Bronchial epithelial cell (primary cell): ENCODE measurements at regions not wholly inside any gene's neighbourhood (a gene's known extent, or its start where the extent isn't known, plus 50 kb on each side); places are given as distances from the start of the nearest gene placed in this dataset.

Source experiments
- DNase-seq: peaks from one replicate; pipeline ENCODE4 v3.0.0-alpha.2; 2010; ENCODE audit warnings: low read depth
- FAIRE-seq: peaks from 2 replicates; lab custom pipeline; 2011; peaks lifted over from hg19 to GRCh38; lab: Jason Lieb, UNC
- H3K27me3 ChIP-seq: 2 replicates; pipeline ENCODE4 v1.5.1; 2011; ENCODE audit warnings: low read length; ENCODE audit not compliant: control insufficient read depth, insufficient read depth
- H3K36me3 ChIP-seq: 2 replicates; pipeline ENCODE4 v1.5.1; 2011; ENCODE audit warnings: low read length; ENCODE audit not compliant: control insufficient read depth, insufficient read depth
- H3K4me3 ChIP-seq: 2 replicates; pipeline ENCODE4 v1.5.1; 2011; ENCODE audit warnings: mild to moderate bottlenecking, low read depth, low read length, control low read depth
- CTCF ChIP-seq: IDR thresholded peaks from 2 replicates; pipeline ENCODE4 v1.5.1; 2011; ENCODE audit warnings: mild to moderate bottlenecking, moderate library complexity, low read length, control low read depth, inconsistent platforms; ENCODE audit not compliant: insufficient read depth, severe bottlenecking

- Histone ChIP-seq H3K4me3 (no peak overlapping the region), H3K36me3 (no peaks in the 10 kb centered on the region), H3K27me3 (no peaks in the 10 kb centered on the region)
- no peak for TF ChIP-seq CTCF
- DNase-seq (no peak), FAIRE-seq (no peak)
Measured at GRCh38 chr4:160318567-160319220, 1215.8 kb downstream of the RAPGEF2 start.

GRCh38 chr4:160319221-160319867 lies 1216.5 kb downstream of the RAPGEF2 start:
- DNase-seq, result peak; percentile 98
- H3K27me3 ChIP-seq, result no peaks in the 10 kb centered on the region
- no peak overlapping the region for H3K4me3 ChIP-seq
- no peak for TF ChIP-seq CTCF
- peak; percentile 47 for FAIRE-seq
- H3K36me3 ChIP-seq, result no peaks in the 10 kb centered on the region

- H3K36me3 ChIP-seq, result no peaks in the 10 kb centered on the region
- no peaks in the 10 kb centered on the region for H3K27me3 ChIP-seq
- FAIRE-seq (no peak), DNase-seq (peak; percentile 79)
- no peak for TF ChIP-seq CTCF
- H3K4me3 ChIP-seq, result no peak overlapping the region
Measured at GRCh38 chr4:160319868-160320260, 1217.0 kb downstream of the RAPGEF2 start.

GRCh38 chr4:160326110-160326509 lies 1223.2 kb downstream of the RAPGEF2 start:
- FAIRE-seq (no peak), DNase-seq (no peak)
- no peak for TF ChIP-seq CTCF
- no peaks in the 10 kb centered on the region for H3K36me3 ChIP-seq
- H3K27me3 ChIP-seq, result no peaks in the 10 kb centered on the region
- no peak overlapping the region for H3K4me3 ChIP-seq

GRCh38 chr4:160347197-160347596 lies 1244.3 kb downstream of the RAPGEF2 start:
- Histone ChIP-seq H3K27me3 (no peaks in the 10 kb centered on the region), H3K4me3 (no peak overlapping the region), H3K36me3 (no peaks in the 10 kb centered on the region)
- TF ChIP-seq CTCF, result no peak
- FAIRE-seq, result no peak
- DNase-seq, result no peak
